Midbrain (tissue), 1 donor: ENCODE measurements at regions not wholly inside any gene's neighbourhood (a gene's known extent, or its start where the extent isn't known, plus 50 kb on each side); places are given as distances from the start of the nearest gene placed in this dataset.

Source experiments
- DNase-seq: peaks from one replicate; lab custom pipeline; 2025; lab: John Stamatoyannopoulos, UW

DNA sequence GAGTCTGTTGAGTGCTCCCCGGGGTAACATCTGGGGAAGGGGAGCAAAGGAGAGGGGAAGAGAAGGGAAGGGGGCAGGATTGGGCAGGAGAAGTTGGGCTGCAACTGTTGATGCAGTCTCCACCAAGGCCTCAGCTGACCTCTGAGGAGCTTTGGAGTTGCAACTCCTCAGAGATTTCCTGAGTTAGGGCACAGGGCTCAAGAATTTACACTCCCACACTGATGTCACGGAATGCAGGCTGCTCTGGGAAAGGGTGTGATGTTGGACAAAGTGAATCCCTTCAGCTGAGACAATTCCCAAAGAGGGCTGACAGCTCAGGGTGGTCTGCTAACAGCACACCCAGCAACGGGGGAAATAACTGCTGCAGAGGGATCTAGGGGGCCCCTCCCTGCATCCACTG lies 295.6 kb downstream of the PCNX1 start:
- no peak for DNase-seq

DNA sequence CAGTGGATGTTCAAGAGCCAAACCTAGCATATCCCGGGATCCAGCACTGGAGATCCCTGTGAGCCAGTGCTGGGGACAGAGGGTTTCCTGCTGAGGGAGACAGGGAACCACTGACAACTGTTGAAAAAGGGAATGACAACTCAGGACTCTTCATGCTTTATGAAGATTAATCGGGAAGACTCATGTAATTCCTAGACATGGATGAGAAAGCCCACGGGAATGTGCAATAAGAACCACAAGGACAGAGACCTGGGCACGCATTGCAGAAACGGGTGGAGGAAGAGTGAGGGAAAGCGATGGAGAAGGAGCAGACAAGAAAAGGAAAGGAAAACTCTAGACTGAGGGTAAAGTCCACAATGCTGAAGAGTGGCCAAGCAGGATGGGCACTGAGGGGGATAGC lies 296.0 kb downstream of the PCNX1 start:
- DNase-seq, result no peak

DNA sequence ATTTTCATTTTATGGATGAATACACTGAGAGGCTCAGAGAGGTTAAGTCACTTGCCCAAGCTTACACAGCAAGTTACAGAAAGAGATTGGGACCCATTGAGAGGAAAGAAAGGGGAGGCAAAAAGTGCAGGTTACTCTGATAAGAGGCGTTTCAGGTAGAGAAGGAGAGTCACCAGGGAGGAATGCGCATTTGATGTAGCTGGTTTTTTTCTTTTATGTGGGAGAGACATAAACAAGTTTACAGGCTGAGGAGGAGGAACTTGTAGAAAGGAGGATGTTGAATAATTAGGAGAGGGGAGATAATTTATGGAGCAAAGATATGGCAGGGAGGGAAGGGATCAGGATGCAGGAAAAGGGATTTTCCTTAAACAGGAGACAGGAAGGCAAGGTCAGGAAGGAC lies 297.0 kb downstream of the PCNX1 start:
- no peak for DNase-seq

DNA sequence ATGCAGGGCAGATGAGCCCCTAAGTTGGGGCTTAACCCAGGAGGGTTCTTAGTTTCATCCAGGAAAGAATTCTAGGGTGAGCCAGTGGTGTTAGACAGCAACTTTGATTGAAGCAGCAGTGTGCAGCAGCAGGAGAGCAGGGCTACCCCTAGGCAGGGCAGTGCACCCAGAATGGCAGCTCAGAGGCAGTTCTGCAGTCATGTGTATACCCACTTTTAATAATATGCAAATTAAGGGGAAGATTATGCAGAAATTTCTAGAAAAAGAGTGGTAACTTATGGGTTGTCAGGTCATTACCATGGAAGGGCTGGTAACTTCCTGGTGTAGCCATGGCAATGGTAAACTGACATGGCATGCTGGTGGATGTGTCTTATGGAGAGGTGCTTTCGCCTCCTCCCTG lies 297.5 kb downstream of the PCNX1 start:
- DNase-seq, result no peak

DNA sequence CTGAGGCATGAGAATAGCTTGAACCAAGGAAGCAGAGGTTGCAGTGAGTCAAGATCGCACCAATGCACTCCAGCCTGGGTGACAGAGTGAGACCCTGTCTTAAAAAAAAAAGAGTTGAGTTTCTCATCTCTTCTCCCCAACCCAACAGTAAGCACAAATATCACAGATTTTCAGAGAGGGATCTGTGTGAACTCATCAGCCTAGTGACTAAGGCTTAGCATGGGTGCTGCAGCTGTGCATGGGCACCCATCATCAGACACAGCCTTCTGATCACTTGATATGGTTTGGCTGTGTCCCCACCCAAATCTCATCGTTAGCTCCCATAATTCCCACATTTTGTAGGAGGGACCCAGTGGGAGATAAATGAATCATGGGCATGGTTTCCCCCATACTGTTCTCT lies 298.9 kb downstream of the PCNX1 start:
- DNase-seq, result no peak

DNA sequence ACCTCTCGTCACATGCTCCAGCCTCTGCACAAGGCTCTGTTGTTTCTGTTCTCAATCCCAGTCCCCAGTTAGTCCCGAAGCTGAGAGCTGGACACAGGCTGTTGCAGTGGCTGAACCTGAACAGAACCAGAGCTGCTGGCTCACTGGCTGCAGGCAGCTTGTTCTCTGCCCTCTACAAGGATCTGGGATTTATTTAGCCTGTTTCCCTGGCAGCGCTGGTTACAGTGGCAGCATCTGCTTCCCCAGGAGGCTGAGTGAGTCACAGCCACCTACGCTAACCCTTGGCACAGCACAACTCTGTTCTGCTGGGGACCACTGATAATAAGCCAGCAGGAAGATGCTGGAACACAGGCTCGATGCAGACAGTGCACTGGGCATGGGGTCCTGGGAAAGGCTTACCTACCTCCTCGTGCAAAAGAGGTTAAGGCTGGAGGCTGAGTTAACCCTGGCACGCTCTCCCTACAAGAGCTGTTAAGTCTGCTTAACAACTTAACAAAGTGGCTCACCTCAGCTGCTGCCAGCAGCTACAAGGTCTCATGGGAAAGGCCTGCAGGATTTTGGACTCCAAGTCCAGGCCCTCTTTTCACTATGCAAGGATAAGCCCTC lies 299.6 kb downstream of the PCNX1 start:
- DNase-seq, result peak; percentile 8

DNA sequence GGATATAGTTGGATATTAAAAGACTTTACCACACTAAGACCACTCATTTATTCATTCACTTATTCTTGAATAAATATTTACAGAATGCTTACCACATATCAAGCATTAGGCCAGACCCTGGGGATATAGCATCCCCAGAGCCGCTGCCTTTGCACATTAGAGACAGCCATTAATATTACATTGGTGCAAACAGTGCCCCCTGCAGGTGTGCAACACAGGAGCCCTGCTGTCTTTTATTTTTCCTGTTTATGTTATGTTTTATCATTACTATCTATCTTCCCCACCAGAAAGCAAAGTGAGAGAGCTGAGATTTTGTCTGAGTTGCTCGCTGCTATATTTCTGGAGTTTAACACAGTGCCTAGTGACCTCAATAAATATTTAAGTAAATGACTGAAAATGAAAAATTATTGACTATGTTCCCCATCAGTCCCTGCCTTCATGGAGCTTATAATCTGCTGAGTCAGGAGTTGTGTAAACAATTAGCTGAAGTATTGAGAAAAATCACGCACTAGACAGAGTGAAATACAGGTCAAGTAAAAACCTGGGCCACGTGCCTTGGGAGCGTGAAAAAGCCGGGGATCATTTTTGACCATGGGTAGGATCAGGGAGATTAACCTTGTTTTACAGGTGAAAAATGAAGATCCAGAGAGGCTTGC lies 301.6 kb downstream of the PCNX1 start:
- DNase-seq, result no peak

DNA sequence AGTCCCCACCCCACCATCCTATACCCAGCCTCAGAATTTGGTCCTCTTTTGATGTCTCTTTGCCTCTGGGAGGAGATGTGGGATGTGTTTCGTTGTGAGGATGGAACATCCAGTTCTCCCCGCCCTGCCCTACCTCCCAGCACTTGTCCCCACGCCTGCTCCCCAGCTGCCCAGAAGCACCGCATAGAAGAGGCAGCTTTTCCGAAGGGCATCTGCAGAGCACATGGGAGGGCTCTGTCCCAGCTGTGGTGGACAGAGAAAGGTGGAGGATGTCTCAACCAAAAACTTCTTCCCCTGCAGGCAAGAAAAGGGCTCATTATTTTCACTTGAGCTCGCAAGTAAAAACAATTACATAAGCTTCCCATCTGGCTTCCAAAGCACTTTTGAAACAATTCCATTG lies 302.6 kb downstream of the PCNX1 start:
- no peak for DNase-seq

DNA sequence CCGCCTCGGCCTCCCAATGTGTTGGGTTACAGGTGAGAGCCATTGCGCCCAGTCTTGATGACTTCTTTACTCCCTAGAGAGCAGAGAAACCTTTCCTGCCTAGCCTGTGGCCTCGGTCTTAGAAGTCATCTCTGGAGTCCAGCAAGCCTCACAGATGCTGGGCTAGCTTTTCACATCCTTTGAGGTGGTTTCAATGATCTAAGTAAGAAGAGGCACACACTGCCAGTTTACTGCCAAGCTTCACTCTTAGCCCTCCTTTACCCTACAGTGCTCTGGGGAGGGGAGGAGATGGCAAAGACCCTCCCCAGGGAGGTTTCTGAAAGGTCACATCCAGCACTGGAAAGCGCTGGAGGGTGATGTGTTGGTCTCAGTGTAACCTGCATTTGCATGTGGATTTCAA lies 304.8 kb downstream of the PCNX1 start:
- DNase-seq, result no peak

DNA sequence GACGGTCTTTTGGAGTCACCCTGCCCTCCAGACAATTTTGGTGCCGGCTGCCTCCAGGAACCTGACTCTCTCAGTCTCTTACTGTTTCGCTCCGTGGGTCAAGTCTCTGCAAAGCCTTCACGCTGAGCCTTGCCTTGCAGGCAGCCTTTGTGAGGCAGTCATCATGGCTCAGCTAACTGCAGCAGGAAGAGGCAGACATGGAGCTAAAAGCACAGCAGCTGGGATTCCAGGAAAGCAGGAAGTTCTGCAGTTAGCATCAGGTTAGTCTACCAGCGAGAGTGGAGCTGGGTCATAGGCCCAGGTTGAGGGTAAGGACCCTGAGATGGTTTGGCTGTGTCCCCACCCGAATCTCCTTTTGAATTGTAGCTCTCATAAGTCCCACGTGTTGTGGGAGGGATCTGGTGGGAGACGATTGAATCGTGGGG lies 305.4 kb downstream of the PCNX1 start:
- no peak for DNase-seq

DNA sequence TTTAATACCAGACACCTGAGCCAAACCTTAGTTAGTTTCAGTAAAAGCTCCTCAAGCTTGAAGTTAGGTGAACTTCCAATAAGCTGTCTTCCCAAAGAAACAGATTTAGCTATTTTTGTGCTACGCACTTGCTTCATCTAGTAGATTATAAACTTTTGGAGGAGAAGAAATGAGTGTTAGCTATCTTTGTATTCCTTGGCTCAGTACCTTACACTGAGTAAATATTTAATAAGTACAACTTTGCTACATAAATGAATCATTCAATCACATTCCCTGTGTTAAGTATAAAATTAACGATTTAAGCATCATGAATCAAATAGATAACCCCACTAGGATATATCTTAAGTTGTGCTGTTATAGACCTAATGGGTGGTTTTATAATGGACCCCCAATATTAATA lies 307.0 kb downstream of the PCNX1 start:
- no peak for DNase-seq

DNA sequence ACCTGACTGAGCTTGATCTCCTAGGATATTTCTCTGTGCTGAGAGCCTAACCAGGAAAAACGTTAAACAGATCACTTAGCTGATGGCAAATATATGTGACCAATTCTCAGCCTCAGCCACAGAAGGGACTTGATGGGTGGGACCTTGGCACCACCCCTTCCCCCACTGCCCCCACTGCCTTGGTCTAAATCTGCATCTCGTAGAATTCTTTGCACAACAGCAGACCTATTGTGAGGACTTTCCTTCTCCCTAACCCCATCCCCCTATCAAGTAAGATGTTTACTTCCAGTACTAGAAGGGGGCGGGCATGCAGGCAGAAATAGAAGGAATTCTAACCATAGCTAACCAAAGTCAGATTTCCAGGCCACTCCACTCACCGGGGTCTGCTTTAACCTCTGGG lies 313.2 kb downstream of the PCNX1 start:
- no peak for DNase-seq

DNA sequence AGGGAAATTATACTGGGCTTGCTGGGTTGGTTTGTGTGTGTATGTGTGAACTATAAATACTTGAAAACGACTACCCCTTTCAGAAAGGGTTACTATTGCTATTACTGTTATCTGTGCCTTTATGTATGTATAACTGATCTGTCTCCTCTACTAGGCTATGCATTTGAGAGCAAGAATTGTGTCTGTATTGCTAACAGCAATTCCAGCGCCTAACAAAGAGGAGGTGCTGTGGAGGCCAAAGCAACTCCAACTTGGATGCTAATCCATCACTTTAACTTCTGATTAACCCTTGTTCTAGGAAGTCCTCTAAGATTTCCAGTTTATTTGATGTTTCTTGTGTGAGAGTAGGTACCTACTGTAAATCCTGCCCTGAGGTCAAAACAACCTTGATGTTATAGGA lies 313.9 kb downstream of the PCNX1 start:
- no peak for DNase-seq

DNA sequence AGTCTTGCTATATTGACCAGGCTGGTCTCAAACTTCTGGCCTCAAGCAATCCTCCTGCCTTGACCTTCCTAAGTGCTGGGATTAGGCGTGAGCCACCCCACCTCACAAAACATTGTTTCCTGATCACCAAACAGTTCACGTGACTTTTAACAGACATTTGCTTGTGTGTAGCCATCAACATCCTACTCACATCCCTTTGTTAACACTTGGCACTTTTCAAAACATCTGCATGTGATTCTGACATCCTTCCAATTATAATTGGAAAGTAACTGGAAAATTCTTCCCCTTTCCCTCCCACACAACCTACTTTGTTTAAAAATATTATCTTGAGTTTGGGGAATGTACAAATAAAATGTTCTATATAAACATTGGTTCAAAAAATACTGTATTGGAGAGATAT lies 317.9 kb downstream of the PCNX1 start:
- DNase-seq, result no peak

DNA sequence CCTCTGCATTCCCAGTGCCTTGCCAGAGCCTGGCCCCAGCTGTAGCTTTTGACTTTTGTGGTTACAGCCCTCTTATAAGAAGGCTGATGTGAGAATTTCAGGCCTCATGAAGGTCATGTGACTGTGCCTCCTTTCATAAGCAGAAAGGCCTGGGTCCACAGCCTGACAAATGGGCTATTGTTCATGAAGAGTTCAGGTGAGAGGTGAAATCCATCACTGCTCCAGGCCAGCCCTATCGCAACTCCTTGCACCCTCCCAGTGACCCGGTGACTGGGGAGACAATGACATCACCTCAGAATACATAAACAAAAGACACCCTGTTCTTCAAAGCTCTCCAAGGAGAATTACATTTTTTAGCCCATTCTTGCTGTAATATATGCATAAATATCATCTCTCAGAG lies 321.5 kb downstream of the PCNX1 start:
- DNase-seq, result no peak

DNA sequence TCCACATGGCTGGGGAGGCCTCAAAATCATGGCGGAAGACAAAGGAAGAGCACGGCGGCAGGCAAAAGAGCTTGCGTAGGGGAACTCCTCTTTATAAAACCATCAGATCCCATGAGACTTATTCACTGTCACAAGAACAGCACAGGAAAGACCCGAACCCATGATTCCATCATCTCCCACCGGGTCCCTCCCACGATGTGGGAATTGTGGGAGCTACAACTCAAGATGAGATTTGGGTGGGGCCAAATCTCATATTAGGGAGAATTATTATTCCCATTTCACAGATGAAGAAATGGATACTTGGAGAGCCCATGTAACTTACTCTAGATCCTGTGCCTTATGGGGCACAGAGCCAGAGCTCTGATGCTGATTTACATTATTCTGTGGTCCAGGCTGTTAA lies 322.6 kb downstream of the PCNX1 start:
- DNase-seq, result no peak

DNA sequence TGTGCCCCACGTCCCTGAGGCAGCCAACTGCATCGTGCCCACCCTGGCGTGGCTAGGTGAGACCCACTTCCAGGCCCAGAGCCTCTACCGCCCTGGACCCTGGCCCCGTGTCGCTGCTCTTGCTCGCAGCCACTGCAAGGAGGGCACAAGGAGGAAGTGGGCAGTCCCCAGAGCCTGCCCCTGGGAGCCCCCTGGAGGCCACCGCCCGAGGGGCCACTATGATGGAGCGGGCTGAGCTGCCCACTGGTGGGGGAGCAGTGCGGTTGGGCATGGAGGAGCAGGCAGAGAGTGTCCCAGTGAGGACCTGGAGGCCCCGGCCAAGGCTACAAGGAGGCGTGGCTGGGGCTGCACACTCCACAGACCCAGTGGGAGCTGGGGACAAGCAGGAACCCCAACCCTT lies 323.6 kb downstream of the PCNX1 start:
- DNase-seq, result no peak

DNA sequence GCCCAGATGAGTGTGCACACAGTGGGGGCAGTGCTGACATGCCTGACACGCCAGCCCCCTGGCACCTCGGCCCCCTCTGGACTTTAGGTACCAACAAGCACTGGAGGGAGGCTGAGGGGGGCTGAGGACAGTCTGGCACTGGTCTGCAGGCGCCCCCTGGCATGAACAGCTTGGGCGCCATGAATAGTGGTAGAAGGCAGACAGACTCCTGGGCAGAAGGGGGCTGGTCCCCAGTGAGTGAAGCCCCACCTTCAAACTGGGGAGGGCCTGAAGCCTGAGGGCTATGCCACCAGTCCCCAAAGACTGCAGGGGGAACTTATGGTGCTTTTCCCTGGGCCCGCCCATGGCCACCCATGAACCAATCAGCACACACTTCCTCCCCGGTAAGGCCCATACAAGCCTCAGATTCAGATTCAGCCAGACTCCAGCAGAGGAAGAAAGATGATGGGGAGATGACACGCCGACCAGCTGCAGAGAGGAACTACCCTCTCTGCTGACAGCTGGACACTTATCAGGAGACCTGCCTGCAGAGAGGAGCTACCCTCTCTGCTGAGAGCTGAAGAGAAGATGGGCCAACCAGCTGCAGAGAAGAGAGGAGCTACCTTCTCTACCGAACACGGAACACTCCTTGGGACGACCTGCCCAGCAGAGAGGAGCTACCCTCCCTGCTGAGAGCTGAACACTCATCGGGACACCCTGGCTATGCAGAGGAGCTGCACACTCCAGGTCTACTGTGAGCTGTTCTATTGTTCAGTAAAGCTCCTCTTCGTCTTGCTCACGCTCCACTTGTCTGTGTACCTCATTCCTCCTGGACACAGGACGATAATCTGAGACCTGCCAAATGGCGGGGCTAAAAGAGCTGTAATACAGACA lies 324.5 kb downstream of the PCNX1 start:
- no peak for DNase-seq

DNA sequence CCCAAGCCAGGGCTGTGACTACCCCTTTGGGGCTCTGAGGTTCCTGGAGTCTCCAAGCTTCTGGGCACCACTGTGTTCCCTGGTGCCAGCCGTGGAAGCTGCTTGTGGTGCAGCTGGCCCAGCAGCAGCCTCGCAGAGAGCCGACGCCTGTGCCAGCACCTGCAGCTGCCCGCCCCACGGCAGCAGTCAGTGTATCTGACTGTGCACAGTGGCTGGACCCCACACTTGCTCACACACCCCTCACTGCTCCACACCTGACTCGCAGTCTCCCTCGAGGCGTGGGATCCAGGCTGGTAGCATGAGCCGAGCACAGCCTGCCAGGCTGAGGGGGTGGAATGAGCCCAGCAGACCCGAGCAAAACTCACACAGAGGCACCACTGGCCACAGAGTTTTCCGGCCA lies 325.2 kb downstream of the PCNX1 start:
- no peak for DNase-seq

DNA sequence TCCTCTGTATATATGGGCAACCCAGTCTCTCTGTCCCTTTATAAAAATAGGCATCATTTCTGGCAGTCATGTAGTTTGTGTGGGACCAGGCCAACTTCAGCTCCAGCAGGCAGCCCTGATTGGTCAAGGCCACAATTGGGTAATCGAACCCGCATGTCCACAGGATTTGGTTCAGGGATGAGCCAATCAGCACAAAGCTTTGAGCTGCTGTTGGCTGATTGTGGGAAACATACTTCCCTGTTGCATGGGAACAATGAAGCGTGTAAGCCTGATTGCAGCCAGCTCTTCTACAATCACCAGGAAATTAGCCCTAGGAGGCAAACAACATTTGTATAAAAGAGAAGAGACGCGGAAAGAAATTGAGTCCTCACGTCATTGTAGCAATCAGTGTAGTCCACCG lies 328.6 kb downstream of the PCNX1 start:
- DNase-seq, result peak; percentile 39

DNA sequence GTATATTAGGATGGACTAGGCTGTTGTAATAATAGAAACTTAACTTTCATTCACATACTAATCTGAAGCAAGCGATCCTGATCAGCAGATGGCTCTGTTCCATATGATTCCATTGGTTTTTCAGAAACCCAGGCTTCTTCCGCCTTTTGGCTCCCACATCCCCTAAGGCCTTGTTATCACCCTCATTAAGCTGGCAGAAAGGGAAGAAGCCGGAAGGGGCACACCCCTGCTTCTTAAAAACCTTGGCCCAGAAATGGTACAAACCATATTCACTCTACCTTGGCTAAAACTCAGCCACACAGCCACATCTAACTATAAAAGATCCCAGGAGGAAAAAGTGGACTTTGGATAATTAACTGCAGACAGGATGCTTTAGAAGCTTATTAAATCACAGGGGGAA lies 329.2 kb downstream of the PCNX1 start:
- no peak for DNase-seq

DNA sequence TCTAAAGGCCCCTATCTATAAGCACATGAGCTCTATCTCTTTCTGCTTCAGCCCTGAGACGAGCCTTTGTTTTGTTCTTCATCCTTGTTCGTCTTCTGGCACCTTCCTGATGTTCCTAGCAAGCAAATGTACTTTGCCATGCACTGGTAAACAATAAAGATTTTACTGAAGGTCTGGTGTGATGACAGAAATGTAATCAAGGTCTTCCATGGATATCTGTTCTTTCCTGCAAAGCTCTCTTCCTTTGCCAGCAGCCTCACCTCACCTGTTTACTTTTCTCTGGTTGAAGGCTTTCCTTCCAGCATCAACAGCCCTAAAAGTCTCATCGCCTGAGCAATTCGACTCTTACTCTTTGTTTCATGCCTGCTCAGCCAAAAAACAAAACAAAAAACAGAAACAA lies 330.3 kb downstream of the PCNX1 start:
- no peak for DNase-seq

DNA sequence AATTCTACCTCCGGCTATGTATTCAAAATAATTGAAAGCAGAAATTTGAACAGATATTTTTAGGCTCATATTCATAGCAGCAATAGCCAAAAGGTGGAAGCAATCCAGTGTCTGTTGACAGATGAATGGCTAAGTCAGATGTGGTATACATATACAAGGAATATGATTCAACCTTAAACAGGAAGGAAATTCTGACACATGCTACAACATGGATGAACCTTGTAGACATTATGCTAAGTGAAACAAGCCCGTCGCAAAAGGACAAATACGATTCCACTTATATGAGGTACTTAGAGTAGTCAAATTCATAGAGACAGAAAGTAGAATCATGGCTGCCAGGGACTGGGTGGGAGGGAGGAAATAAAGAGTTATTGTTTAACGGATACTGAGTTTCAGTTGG lies 331.6 kb downstream of the PCNX1 start:
- no peak for DNase-seq
